ENCODE measurements at regions not wholly inside any gene's neighbourhood (a gene's known extent, or its start where the extent isn't known, plus 50 kb on each side); places are given as distances from the start of the nearest gene placed in this dataset.
"Not testable (repeated sequence)": the region's sequence is repeated elsewhere in the genome, so short reads cannot be mapped to it uniquely, and the experiment has no call there.

DNA sequence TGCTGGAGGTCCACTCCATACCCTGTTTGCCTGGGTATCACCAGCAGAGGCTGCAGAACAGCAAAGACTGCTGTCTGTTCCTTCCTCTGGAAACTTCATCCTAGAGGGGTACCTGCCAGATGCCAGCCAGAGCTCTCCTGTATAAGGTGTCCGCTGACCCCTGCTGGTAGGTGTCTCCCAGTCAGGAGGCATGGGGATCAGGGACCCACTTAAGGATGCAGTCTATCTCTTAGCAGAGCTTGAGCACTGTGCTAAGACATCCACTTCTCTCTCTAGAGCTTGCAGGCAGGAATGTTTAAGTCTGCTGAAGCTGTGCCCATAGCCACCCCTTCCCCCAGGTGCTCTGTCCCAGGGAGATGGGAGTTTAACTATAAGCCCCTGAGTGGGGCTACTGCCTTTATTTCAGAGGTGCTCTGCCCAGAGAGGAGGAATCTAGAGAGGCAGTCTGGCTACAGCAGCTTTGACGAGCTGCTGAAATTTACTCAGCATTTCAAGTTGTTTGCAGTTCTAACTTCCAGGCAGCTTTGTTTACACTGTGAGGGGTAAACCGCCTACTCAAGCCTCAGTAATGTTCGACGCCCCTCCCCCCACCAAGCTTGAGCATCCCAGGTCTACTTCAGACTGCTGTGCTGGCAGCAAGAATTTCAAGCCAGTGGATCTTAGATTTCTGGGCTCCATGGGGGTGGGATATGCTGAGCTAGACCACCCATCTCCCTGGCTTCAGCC lies 74.5 kb upstream of the GORAB start:
- TF ChIP-seq, protein P1, sequence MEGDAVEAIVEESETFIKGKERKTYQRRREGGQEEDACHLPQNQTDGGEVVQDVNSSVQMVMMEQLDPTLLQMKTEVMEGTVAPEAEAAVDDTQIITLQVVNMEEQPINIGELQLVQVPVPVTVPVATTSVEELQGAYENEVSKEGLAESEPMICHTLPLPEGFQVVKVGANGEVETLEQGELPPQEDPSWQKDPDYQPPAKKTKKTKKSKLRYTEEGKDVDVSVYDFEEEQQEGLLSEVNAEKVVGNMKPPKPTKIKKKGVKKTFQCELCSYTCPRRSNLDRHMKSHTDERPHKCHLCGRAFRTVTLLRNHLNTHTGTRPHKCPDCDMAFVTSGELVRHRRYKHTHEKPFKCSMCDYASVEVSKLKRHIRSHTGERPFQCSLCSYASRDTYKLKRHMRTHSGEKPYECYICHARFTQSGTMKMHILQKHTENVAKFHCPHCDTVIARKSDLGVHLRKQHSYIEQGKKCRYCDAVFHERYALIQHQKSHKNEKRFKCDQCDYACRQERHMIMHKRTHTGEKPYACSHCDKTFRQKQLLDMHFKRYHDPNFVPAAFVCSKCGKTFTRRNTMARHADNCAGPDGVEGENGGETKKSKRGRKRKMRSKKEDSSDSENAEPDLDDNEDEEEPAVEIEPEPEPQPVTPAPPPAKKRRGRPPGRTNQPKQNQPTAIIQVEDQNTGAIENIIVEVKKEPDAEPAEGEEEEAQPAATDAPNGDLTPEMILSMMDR (IDR thresholded peaks at IDR 0.05), result peak in 7 of 12 donors; percentile 5 to 25 (median 8)
- TF ChIP-seq POLR2A (IDR thresholded peaks at IDR 0.05), result not testable (repeated sequence)

Data from heart left ventricle (tissue), 13 donors.